Activated CD4-positive, alpha-beta memory T cell treated with anti-CD3 and anti-CD28 coated beads for 36 hours (primary cell): ENCODE measurements at regions not wholly inside any gene's neighbourhood (a gene's known extent, or its start where the extent isn't known, plus 50 kb on each side); places are given as distances from the start of the nearest gene placed in this dataset.

Source experiments
- CTCF ChIA-PET: fragments of 350-600 bp; sonication (Branson Sonifier 250); formaldehyde crosslinking; loops from one replicate; lab custom pipeline; 2021; ENCODE audit warnings: antibody characterized with exemption, inconsistent platforms; lab: Charles Lee
- POLR2A ChIA-PET: fragments of 350-600 bp; sonication (Branson Sonifier 250); formaldehyde crosslinking; loops from one replicate; lab custom pipeline; 2021; ENCODE audit warnings: antibody characterized with exemption; lab: Charles Lee
- DNase-seq: peaks from one replicate; pipeline ENCODE4 v3.0.0-alpha.2; 2020
- H3K27ac Mint-ChIP-seq: one replicate; pipeline ENCODE4 v1.8.0; 2021; ENCODE audit warnings: mixed read lengths
- H3K27me3 Mint-ChIP-seq: one replicate; pipeline ENCODE4 v1.8.0; 2021; ENCODE audit warnings: mixed read lengths
- H3K36me3 Mint-ChIP-seq: one replicate; pipeline ENCODE4 v1.8.0; 2021; ENCODE audit warnings: mixed read lengths
- H3K4me1 Mint-ChIP-seq: one replicate; pipeline ENCODE4 v1.8.0; 2021; ENCODE audit warnings: low read depth, mixed read lengths
- H3K4me3 Mint-ChIP-seq: one replicate; pipeline ENCODE4 v1.8.0; 2021; ENCODE audit warnings: mild to moderate bottlenecking, mixed read lengths
- H3K9me3 Mint-ChIP-seq: one replicate; pipeline ENCODE4 v1.8.0; 2021; ENCODE audit warnings: mixed read lengths
- intact Hi-C: fragments of 100-400 bp; cut with micrococcal nuclease; formaldehyde crosslinking; loops from one replicate; pipeline ENCODE4 v1.15.1; 2023

- Mint-ChIP-seq H3K36me3 (no peaks in the 10 kb centered on the region), H3K27ac (no peak overlapping the region), H3K9me3 (peaks cover 8% of the 10 kb centered on the region), H3K4me3 (no peak overlapping the region), H3K4me1 (no peaks in the 10 kb centered on the region), H3K27me3 (no peaks in the 10 kb centered on the region)
- DNase-seq = no peak
- ChIA-PET POLR2A (no interaction called here), CTCF (no interaction called here)
- intact Hi-C loops = no loop called here
Observed at GRCh38 chr2:17413036-17413435, 105.2 kb downstream of the RAD51AP2 start.

DNA sequence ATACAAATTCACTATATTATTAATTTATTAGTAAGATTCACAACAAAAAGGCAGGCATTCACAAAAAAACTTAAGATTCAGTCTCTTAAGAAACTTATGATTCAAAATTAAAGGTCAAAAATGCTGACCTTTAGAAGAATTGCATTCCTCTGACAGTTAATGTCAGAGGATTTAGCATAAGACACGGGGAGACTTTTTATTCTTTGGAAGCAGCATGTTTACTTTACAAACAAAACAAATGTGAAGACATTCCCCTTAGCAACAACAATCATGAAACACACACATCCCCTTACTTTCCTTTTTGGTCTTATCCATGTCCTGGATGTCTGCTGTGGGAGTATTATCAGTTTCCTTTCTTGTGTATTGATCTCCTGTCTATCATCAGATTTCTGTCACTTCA is 117.1 kb downstream of the RAD51AP2 start:
- H3K27ac Mint-ChIP-seq = no peak overlapping the region
- ChIA-PET POLR2A (no interaction called here), CTCF (no interaction called here)
- H3K4me3 Mint-ChIP-seq = no peak overlapping the region
- no peaks in the 10 kb centered on the region for H3K4me1 Mint-ChIP-seq
- intact Hi-C loops = no loop called here
- no peak for DNase-seq
- H3K9me3 Mint-ChIP-seq = peaks cover 13% of the 10 kb centered on the region
- no peaks in the 10 kb centered on the region for H3K36me3 Mint-ChIP-seq
- H3K27me3 Mint-ChIP-seq = no peaks in the 10 kb centered on the region

- H3K4me1 Mint-ChIP-seq = no peaks in the 10 kb centered on the region
- H3K27ac Mint-ChIP-seq = no peak overlapping the region
- peaks cover 13% of the 10 kb centered on the region for H3K9me3 Mint-ChIP-seq
- no peaks in the 10 kb centered on the region for H3K27me3 Mint-ChIP-seq
- ChIA-PET POLR2A (no interaction called here), CTCF (interaction anchor here (0.7 kb wide), 1 partner anchor 51 kb away, joined by 3 read pairs; no protein-coding TSS in a partner anchor)
- intact Hi-C loops = no loop called here
- no peak overlapping the region for H3K4me3 Mint-ChIP-seq
- no peak for DNase-seq
- H3K36me3 Mint-ChIP-seq = no peaks in the 10 kb centered on the region
Observed at GRCh38 chr2:17398770-17399169, 119.5 kb downstream of the RAD51AP2 start.

DNA sequence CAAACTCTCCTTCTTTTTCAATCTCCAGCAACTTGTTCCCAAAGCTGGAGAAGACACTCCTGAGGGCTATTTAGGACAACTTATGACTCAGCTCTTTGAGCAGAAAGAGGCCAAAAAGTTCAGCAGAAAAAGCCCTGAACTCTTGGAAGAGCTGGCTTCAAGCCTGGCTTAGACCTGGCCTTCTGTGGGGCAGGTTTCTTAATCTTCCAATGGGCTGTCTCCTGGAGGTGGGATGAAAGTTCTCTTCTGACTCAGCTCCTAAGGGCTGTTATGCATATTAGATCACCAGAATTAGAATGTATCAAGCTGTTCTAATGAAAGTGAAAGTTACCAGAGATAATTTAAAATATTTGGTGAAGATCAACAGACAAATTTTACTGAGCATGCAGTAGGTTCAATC is 129.4 kb downstream of the RAD51AP2 start:
- Mint-ChIP-seq H3K27ac (no peak overlapping the region), H3K27me3 (no peaks in the 10 kb centered on the region), H3K4me1 (no peaks in the 10 kb centered on the region), H3K36me3 (no peaks in the 10 kb centered on the region), H3K9me3 (peaks cover 14% of the 10 kb centered on the region), H3K4me3 (no peak overlapping the region)
- intact Hi-C loops = no loop called here
- ChIA-PET CTCF (no interaction called here), POLR2A (no interaction called here)
- DNase-seq = no peak

- no peak for DNase-seq
- Mint-ChIP-seq H3K4me3 (no peak overlapping the region), H3K27me3 (no peaks in the 10 kb centered on the region), H3K4me1 (no peaks in the 10 kb centered on the region), H3K36me3 (no peaks in the 10 kb centered on the region), H3K9me3 (peaks cover 9% of the 10 kb centered on the region), H3K27ac (no peak overlapping the region)
- intact Hi-C loops = no loop called here
- ChIA-PET CTCF (no interaction called here), POLR2A (no interaction called here)
Observed at GRCh38 chr2:17387591-17387990, 130.6 kb downstream of the RAD51AP2 start.

- peaks cover 2% of the 10 kb centered on the region for H3K9me3 Mint-ChIP-seq
- H3K27ac Mint-ChIP-seq = no peak overlapping the region
- CTCF ChIA-PET = no interaction called here
- no peaks in the 10 kb centered on the region for H3K4me1 Mint-ChIP-seq
- H3K27me3 Mint-ChIP-seq = no peaks in the 10 kb centered on the region
- no peak overlapping the region for H3K4me3 Mint-ChIP-seq
- DNase-seq = no peak
- no peaks in the 10 kb centered on the region for H3K36me3 Mint-ChIP-seq
- intact Hi-C loops = no loop called here
- POLR2A ChIA-PET = no interaction called here
Observed at GRCh38 chr2:17386771-17387170, 131.5 kb downstream of the RAD51AP2 start.

GRCh38 chr2:17380003-17380402 is 138.2 kb downstream of the RAD51AP2 start:
- POLR2A ChIA-PET = no interaction called here
- Mint-ChIP-seq H3K9me3 (peaks cover 3% of the 10 kb centered on the region), H3K27ac (no peak overlapping the region), H3K4me1 (no peaks in the 10 kb centered on the region), H3K27me3 (no peaks in the 10 kb centered on the region), H3K4me3 (no peak overlapping the region), H3K36me3 (no peaks in the 10 kb centered on the region)
- CTCF ChIA-PET = no interaction called here
- intact Hi-C loops = no loop called here
- DNase-seq = no peak

DNA sequence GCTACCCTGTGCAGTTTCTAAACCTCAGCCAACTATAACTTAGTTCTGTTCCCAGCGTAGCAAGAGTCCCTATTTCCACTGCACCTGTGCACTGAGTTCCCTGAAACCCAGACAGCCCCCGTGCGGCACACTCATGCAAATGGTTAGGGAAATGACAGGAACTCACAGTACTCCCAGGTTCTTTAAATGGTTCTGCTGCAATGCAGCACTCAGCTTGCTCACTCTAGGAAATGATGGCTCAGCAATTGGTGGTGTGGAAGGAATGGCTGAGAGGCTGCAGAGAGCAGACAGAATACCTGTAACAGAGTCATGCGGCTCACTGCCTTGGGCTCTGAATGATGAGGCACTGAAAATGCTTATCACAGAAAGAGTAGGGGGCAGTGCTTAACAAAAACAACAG is 143.0 kb downstream of the RAD51AP2 start:
- DNase-seq = no peak
- no peaks in the 10 kb centered on the region for H3K36me3 Mint-ChIP-seq
- POLR2A ChIA-PET = no interaction called here
- H3K27me3 Mint-ChIP-seq = no peaks in the 10 kb centered on the region
- peaks cover 7% of the 10 kb centered on the region for H3K9me3 Mint-ChIP-seq
- intact Hi-C loops = no loop called here
- CTCF ChIA-PET = no interaction called here
- H3K27ac Mint-ChIP-seq = no peak overlapping the region
- no peak overlapping the region for H3K4me3 Mint-ChIP-seq
- no peaks in the 10 kb centered on the region for H3K4me1 Mint-ChIP-seq

DNA sequence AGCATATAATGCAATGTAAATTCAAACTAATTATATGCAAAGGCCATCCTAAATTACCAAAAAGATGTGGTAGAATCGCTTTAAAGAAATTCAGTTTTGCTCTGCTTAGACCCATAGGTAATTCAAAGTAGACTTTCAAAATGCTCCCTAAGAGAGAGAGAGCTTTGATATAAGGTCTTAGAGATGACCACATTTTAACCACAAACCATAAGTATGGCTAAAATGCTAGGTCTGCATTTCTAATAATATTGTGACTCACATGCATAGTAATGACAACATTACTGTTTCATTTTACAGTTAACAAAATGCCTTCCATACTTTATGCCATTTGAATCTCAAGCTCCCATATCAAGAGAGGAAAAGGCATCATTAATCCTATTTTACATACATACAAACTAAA is 144.5 kb downstream of the RAD51AP2 start:
- no peak for DNase-seq
- Mint-ChIP-seq H3K36me3 (no peaks in the 10 kb centered on the region), H3K27me3 (no peaks in the 10 kb centered on the region), H3K4me1 (no peaks in the 10 kb centered on the region), H3K27ac (no peak overlapping the region), H3K9me3 (peaks cover 10% of the 10 kb centered on the region), H3K4me3 (no peak overlapping the region)
- POLR2A ChIA-PET = no interaction called here
- intact Hi-C loops = no loop called here
- CTCF ChIA-PET = no interaction called here

GRCh38 chr2:17373041-17373440 is 145.2 kb downstream of the RAD51AP2 start:
- intact Hi-C loops = no loop called here
- DNase-seq = no peak

DNA sequence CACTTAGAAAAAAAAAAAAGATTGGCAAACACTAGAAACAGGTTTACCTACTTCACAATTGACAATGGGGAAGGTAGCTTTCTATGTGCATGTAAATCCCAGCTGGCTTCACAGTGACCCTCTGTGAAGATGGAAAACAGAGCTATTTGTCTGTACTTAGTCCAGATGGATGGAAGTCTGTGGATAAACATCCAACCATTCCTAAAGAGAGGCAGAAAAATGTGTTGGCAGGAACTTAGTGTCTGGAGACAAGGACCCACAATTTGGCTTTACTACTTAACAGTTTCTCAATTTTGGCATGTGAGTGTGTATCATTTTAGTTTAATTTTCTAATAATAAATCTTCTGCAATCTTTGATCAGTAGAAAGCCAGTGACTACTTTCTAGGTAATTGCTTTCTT is 154.4 kb downstream of the RAD51AP2 start:
- Mint-ChIP-seq H3K27ac (no peak overlapping the region), H3K27me3 (no peaks in the 10 kb centered on the region), H3K9me3 (peaks cover 23% of the 10 kb centered on the region), H3K36me3 (no peaks in the 10 kb centered on the region), H3K4me1 (no peaks in the 10 kb centered on the region), H3K4me3 (no peak overlapping the region)
- DNase-seq = no peak
- ChIA-PET POLR2A (no interaction called here), CTCF (no interaction called here)
- intact Hi-C loops = no loop called here

More at GRCh38 chr2:17373041-17373440, 145.2 kb downstream of the RAD51AP2 start:
- peaks cover 8% of the 10 kb centered on the region for H3K9me3 Mint-ChIP-seq
- H3K27me3 Mint-ChIP-seq = no peaks in the 10 kb centered on the region
- ChIA-PET CTCF (no interaction called here), POLR2A (no interaction called here)
- H3K27ac Mint-ChIP-seq = no peak overlapping the region
- H3K36me3 Mint-ChIP-seq = no peaks in the 10 kb centered on the region
- no peak overlapping the region for H3K4me3 Mint-ChIP-seq
- no peaks in the 10 kb centered on the region for H3K4me1 Mint-ChIP-seq

GRCh38 chr2:17362956-17363355 is 155.3 kb downstream of the RAD51AP2 start:
- Mint-ChIP-seq H3K4me1 (no peaks in the 10 kb centered on the region), H3K9me3 (peaks cover 22% of the 10 kb centered on the region), H3K4me3 (no peak overlapping the region), H3K36me3 (no peaks in the 10 kb centered on the region), H3K27ac (no peak overlapping the region), H3K27me3 (no peaks in the 10 kb centered on the region)
- no peak for DNase-seq
- ChIA-PET POLR2A (no interaction called here), CTCF (no interaction called here)
- intact Hi-C loops = no loop called here

DNA sequence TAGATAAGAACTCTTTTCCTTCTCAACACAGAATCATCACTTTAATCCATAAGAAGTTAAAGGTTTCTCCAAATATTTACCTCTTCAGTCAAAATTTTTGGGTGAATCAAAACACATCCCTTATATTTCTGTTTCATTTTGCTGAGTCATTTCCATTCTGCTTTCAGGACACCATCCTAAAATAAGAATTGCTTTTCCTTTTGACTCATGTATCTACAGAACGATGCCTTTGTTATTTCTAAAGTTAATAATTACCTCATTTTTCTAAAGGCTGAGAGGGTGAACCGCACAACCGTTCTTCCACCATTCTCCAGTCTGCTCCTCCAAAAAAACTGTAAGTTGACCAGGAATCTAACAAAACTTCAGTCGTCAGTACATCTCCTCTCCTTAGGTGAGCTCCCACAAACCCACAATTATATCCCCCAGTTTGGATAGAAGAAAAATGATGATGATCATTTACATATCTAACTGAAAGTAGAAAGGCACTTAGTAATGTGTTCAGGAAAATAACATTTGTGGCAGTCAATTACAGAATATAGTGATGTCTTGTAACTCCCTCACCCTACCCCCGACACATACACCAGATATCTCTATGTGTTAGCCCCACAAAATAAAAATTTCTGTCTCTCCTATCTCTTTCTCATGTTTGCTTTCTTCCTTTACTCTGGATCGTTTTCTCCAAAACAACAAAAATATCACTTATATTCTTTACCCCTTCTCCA is 162.5 kb downstream of the RAD51AP2 start:
- Mint-ChIP-seq H3K27ac (no peak overlapping the region), H3K9me3 (peaks cover 12% of the 10 kb centered on the region), H3K27me3 (no peaks in the 10 kb centered on the region), H3K36me3 (no peaks in the 10 kb centered on the region), H3K4me1 (no peaks in the 10 kb centered on the region), H3K4me3 (no peak overlapping the region)
- no peak for DNase-seq
- CTCF ChIA-PET = no interaction called here
- POLR2A ChIA-PET = no interaction called here
- intact Hi-C loops = no loop called here
